ENCODE measurements at regions not wholly inside any gene's neighbourhood (a gene's known extent, or its start where the extent isn't known, plus 50 kb on each side); places are given as distances from the start of the nearest gene placed in this dataset.
"Not testable (repeated sequence)": the region's sequence is repeated elsewhere in the genome, so short reads cannot be mapped to it uniquely, and the experiment has no call there.

DNA sequence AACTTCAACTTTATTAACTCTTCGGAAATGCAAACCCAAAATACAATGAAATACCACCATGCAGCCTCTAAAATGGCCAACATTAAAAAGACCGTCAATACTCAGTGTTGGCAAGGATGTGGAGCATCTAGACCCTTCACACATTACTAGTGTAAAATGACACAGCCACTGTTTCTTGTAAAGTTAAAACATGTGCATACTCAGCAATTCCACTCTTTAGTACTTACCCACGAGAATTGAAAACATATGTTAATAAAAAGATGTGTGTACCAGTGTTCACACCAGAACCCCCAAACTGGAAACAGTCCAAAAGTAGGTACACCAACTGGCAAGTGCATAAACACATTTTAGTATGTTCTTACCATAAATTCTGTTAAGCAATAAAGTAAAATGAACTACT lies 294.7 kb downstream of the PLK2 start:
- no peaks in the 10 kb centered on the region for H3K4me1 ChIP-seq (ENCODE audit: insufficient read depth)
- 90% methylated on average over 3 of the region's 3 CpGs for WGBS (ENCODE audit: low lambda C conversion rate, missing lambda C conversion rate)

DNA sequence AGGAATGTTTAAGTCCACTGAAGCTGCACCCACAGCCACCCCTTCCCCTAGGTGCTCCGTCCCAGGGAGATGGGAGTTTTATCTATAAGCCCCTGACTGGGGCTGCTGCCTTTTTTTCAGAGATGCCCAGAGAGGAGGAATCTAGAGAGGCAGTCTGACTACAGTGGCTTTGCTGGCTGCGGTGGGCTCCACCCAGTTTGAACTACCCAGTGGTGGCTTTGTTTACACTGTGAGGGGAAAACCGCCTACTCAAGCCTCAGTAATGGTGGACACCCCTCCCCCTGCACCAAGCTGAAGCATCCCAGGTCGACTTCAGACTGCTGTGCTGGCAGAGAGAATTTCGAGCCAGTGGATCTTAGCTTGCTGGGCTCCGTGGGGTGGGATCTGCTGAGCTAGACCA lies 298.0 kb downstream of the PLK2 start:
- 82% methylated on average over 6 of the region's 6 CpGs for WGBS (ENCODE audit: low lambda C conversion rate, missing lambda C conversion rate)
- DNase-seq (ENCODE audit: low spot score); H3K79me2 ChIP-seq; H3K27me3 ChIP-seq; H3K9me2 ChIP-seq (replicated peaks; ENCODE audit: insufficient read depth); H3K27ac ChIP-seq; H3K9me3 ChIP-seq (ENCODE audit: low read depth); H3K4me1 ChIP-seq (ENCODE audit: insufficient read depth); H3K4me2 ChIP-seq; H4K20me1 ChIP-seq (ENCODE audit: insufficient read depth, poor library complexity, severe bottlenecking); H3K36me3 ChIP-seq (replicated peaks; ENCODE audit: insufficient read depth, low read depth); H2AFZ ChIP-seq; H3K4me3 ChIP-seq: not testable (repeated sequence)

More for the DNA sequence above, 294.7 kb downstream of the PLK2 start:
- H3K27me3 ChIP-seq, result no peaks in the 10 kb centered on the region
- H3K9me3 ChIP-seq (ENCODE audit: low read depth), result no peaks in the 10 kb centered on the region
- TF ChIP-seq EZH2phosphoT487 (IDR thresholded peaks at IDR 0.05; ENCODE audit: low read depth, severe bottlenecking, unreplicated experiment) (no peak), EZH2 (IDR thresholded peaks at IDR 0.05; ENCODE audit: borderline replicate concordance) (no peak)
- TF ChIP-seq, protein P1, sequence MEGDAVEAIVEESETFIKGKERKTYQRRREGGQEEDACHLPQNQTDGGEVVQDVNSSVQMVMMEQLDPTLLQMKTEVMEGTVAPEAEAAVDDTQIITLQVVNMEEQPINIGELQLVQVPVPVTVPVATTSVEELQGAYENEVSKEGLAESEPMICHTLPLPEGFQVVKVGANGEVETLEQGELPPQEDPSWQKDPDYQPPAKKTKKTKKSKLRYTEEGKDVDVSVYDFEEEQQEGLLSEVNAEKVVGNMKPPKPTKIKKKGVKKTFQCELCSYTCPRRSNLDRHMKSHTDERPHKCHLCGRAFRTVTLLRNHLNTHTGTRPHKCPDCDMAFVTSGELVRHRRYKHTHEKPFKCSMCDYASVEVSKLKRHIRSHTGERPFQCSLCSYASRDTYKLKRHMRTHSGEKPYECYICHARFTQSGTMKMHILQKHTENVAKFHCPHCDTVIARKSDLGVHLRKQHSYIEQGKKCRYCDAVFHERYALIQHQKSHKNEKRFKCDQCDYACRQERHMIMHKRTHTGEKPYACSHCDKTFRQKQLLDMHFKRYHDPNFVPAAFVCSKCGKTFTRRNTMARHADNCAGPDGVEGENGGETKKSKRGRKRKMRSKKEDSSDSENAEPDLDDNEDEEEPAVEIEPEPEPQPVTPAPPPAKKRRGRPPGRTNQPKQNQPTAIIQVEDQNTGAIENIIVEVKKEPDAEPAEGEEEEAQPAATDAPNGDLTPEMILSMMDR (IDR thresholded peaks at IDR 0.05; ENCODE audit: poor library complexity), result no peak
- H3K36me3 ChIP-seq (replicated peaks; ENCODE audit: insufficient read depth, low read depth), result no peaks in the 10 kb centered on the region
- no peaks in the 10 kb centered on the region for H3K9me2 ChIP-seq (replicated peaks; ENCODE audit: insufficient read depth)
- no peak overlapping the region for H2AFZ ChIP-seq
- no peak overlapping the region for H3K27ac ChIP-seq
- DNase-seq (ENCODE audit: low spot score), result no peak
- no peaks in the 10 kb centered on the region for H4K20me1 ChIP-seq (ENCODE audit: insufficient read depth, poor library complexity, severe bottlenecking)
- no peak overlapping the region for H3K4me2 ChIP-seq
- H3K79me2 ChIP-seq, result no peaks in the 10 kb centered on the region
- H3K4me3 ChIP-seq, result no peak overlapping the region

DNA sequence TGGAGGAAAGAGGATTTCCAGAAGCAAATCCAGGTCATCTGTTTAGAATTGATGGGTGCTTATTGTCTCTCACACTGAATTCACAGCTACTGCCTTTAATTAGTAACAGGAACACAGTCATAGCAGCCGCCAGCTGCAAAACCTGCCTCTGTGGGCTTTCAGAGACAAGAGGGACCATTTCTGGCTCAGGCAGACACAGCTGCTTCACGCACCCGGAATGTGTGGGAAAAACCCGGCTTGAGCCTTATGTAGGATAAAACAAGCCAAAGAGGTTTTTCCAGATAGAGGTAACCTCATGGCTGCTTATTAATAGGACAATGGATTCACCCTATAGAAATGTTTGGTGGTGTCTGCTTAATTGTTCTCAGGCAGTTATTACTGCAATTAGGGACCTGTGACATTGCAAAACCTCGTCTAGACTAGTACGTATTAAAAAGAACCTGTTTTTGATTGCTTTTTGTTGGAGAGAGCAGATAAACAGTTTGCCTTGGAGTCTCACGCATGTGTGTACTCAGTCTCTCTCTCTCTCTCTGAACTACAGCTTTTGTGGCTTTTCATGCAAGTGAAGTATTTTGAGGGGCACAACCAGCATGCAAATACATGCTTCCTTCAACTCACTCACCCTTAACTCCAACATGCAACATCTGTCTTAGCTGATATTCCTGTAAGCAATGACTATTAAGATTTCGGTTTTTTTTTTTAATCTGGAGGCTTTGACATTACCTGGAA lies 302.7 kb downstream of the PLK2 start:
- H3K27ac ChIP-seq, result no peak overlapping the region

DNA sequence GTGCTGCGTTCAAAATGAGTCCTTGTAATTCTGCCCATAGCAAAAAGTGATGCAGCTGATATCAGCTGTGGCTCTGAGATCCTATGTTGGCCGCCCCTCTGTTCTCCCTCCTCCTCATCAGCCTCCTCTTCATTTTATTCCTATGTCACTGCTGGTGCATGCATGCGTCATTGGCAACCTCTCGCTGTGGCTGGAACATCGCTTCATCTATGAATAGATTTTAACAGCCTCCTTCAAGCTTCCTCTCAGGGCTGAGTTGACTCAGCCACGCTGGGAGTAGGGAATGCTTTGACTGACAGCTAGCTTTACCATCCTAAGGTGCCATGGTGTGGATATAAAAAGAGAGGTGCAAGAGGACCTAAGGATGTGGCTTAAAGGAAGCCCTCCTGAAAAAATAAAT lies 303.5 kb downstream of the PLK2 start:
- DNase-seq (ENCODE audit: low spot score), result no peak
- Histone ChIP-seq H3K36me3 (replicated peaks; ENCODE audit: insufficient read depth, low read depth) (no peaks in the 10 kb centered on the region), H3K9me2 (replicated peaks; ENCODE audit: insufficient read depth) (no peaks in the 10 kb centered on the region), H3K27ac (no peak overlapping the region), H3K9me3 (ENCODE audit: low read depth) (no peaks in the 10 kb centered on the region), H3K79me2 (no peaks in the 10 kb centered on the region), H3K4me1 (ENCODE audit: insufficient read depth) (no peaks in the 10 kb centered on the region), H3K4me2 (no peak overlapping the region), H2AFZ (no peak overlapping the region), H4K20me1 (ENCODE audit: insufficient read depth, poor library complexity, severe bottlenecking) (no peaks in the 10 kb centered on the region), H3K27me3 (no peaks in the 10 kb centered on the region), H3K4me3 (no peak overlapping the region)
- TF ChIP-seq EZH2 (IDR thresholded peaks at IDR 0.05; ENCODE audit: borderline replicate concordance) (no peak), EZH2phosphoT487 (IDR thresholded peaks at IDR 0.05; ENCODE audit: low read depth, severe bottlenecking, unreplicated experiment) (no peak)
- TF ChIP-seq, protein P1 (IDR thresholded peaks at IDR 0.05; ENCODE audit: poor library complexity), result no peak
- WGBS (ENCODE audit: low lambda C conversion rate, missing lambda C conversion rate), result 82% methylated on average over 6 of the region's 6 CpGs

More for the DNA sequence above, 302.7 kb downstream of the PLK2 start:
- H3K4me3 ChIP-seq, result no peak overlapping the region
- 40% methylated on average over 8 of the region's 8 CpGs for WGBS (ENCODE audit: low lambda C conversion rate, missing lambda C conversion rate)
- H3K36me3 ChIP-seq (replicated peaks; ENCODE audit: insufficient read depth, low read depth), result no peaks in the 10 kb centered on the region
- peak; percentile 11 for DNase-seq (ENCODE audit: low spot score)
- TF ChIP-seq, protein P1 (IDR thresholded peaks at IDR 0.05; ENCODE audit: poor library complexity), result no peak
- TF ChIP-seq EZH2phosphoT487 (IDR thresholded peaks at IDR 0.05; ENCODE audit: low read depth, severe bottlenecking, unreplicated experiment) (no peak), EZH2 (IDR thresholded peaks at IDR 0.05; ENCODE audit: borderline replicate concordance) (no peak)
- H2AFZ ChIP-seq, result no peak overlapping the region
- H3K4me2 ChIP-seq, result no peak overlapping the region
- no peaks in the 10 kb centered on the region for H4K20me1 ChIP-seq (ENCODE audit: insufficient read depth, poor library complexity, severe bottlenecking)
- no peaks in the 10 kb centered on the region for H3K27me3 ChIP-seq
- no peaks in the 10 kb centered on the region for H3K4me1 ChIP-seq (ENCODE audit: insufficient read depth)
- H3K9me2 ChIP-seq (replicated peaks; ENCODE audit: insufficient read depth), result no peaks in the 10 kb centered on the region
- no peaks in the 10 kb centered on the region for H3K79me2 ChIP-seq
- no peaks in the 10 kb centered on the region for H3K9me3 ChIP-seq (ENCODE audit: low read depth)

All from hepatocyte (in vitro differentiated cells).